WTC11 (cell line): ENCODE measurements at regions not wholly inside any gene's neighbourhood (a gene's known extent, or its start where the extent isn't known, plus 50 kb on each side); places are given as distances from the start of the nearest gene placed in this dataset.

Source experiments
- CREM ChIP-seq: sonication (generic); formaldehyde crosslinking; IDR thresholded peaks from 2 replicates; pipeline ENCODE4 v1.8.1; 2022; ENCODE audit warnings: mild to moderate bottlenecking, missing genetic modification reagents, moderate library complexity
- CTCF ChIP-seq: fragments of 200-600 bp; IDR thresholded peaks from 2 replicates; pipeline ENCODE4 v1.8.0; 2022; ENCODE audit warnings: antibody characterized with exemption

GRCh38 chr3:194256040-194256945 is 94.8 kb downstream of the CPN2 start:
- no peak for TF ChIP-seq CREM (CRISPR knock-in tag)
- no peak for TF ChIP-seq CTCF
